Kidney glomerular epithelial cell (primary cell): ENCODE measurements at regions not wholly inside any gene's neighbourhood (a gene's known extent, or its start where the extent isn't known, plus 50 kb on each side); places are given as distances from the start of the nearest gene placed in this dataset.

Source experiments
- DNase-seq: peaks from one replicate; lab custom pipeline; 2025; lab: John Stamatoyannopoulos, UW

DNA sequence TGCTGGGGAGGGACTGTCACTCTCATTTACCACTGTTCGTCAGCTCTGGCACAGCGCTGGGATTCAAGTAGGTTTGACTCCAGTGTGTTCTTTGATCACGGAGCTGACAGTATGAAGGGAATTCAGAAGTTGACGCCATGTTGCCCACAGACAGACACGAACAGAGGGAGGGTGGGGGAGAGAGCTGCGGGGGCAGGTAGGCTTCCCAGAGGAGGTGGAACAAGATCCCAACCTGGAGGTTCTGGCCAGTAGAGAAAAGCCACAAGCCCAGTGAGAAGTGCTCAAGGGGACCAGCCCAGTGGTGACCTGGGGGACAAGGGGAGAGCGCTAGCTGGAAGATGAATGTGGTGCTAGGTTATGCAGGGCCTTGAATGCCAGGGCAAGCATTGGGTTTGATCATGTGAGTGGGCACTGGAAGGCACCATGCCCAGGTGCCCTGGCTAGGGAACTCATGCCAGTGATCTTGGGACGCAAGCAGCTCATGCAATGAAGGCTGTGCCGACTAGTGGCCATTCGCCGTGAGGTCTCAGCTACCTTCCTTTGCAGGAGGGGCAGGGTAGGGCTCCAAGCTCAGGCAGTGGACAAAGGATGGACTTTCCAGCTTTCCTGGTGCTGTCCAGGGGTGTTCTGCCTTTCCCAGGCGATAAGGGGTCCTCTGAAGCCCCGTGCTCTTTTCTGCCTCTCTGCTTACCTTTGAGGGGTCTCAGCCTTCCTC lies 50.4 kb upstream of the APCDD1L start:
- no peak for DNase-seq
